LNCaP clone FGC (cell line): ENCODE measurements at regions not wholly inside any gene's neighbourhood (a gene's known extent, or its start where the extent isn't known, plus 50 kb on each side); places are given as distances from the start of the nearest gene placed in this dataset.
"Not testable (repeated sequence)": the region's sequence is repeated elsewhere in the genome, so short reads cannot be mapped to it uniquely, and the experiment has no call there.

Source experiments
- DNase-seq: peaks from one replicate; pipeline ENCODE4 v3.0.0-alpha.2; 2011; ENCODE audit warnings: low read depth
- H3K4me3 ChIP-seq: 2 replicates; pipeline ENCODE4 v1.5.1; 2011; ENCODE audit warnings: mild to moderate bottlenecking, low read depth, low read length, control low read depth
- TF ChIP-seq, protein P1 (sequence below): IDR thresholded peaks from 2 replicates; pipeline ENCODE4 v1.5.1; 2012; ENCODE audit warnings: mild to moderate bottlenecking; ENCODE audit not compliant: control insufficient read depth, insufficient read depth; ENCODE audit errors: extremely low read depth

DNA sequence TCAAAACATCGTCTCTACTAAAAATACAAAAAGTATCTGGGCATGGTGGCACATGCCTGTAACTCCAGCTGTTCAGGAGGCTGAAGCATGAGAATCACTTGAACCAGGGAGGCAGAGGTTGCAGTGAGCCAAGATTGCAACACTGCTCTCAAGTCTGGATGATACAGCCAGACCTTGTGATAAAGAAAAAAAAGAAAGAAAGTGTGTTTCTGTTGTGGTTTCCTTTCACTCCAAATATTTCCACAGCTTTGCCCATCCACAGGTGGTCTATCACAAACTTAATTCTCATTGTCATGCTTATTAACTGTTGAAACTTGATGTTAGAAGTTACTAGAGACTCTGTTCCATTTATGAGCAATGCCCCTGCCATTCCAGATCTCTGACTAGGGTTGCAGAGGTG lies 316.0 kb upstream of the SEMA3C start:
- TF ChIP-seq, protein P1, sequence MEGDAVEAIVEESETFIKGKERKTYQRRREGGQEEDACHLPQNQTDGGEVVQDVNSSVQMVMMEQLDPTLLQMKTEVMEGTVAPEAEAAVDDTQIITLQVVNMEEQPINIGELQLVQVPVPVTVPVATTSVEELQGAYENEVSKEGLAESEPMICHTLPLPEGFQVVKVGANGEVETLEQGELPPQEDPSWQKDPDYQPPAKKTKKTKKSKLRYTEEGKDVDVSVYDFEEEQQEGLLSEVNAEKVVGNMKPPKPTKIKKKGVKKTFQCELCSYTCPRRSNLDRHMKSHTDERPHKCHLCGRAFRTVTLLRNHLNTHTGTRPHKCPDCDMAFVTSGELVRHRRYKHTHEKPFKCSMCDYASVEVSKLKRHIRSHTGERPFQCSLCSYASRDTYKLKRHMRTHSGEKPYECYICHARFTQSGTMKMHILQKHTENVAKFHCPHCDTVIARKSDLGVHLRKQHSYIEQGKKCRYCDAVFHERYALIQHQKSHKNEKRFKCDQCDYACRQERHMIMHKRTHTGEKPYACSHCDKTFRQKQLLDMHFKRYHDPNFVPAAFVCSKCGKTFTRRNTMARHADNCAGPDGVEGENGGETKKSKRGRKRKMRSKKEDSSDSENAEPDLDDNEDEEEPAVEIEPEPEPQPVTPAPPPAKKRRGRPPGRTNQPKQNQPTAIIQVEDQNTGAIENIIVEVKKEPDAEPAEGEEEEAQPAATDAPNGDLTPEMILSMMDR: no peak
- no peak for DNase-seq
- no peak overlapping the region for H3K4me3 ChIP-seq

DNA sequence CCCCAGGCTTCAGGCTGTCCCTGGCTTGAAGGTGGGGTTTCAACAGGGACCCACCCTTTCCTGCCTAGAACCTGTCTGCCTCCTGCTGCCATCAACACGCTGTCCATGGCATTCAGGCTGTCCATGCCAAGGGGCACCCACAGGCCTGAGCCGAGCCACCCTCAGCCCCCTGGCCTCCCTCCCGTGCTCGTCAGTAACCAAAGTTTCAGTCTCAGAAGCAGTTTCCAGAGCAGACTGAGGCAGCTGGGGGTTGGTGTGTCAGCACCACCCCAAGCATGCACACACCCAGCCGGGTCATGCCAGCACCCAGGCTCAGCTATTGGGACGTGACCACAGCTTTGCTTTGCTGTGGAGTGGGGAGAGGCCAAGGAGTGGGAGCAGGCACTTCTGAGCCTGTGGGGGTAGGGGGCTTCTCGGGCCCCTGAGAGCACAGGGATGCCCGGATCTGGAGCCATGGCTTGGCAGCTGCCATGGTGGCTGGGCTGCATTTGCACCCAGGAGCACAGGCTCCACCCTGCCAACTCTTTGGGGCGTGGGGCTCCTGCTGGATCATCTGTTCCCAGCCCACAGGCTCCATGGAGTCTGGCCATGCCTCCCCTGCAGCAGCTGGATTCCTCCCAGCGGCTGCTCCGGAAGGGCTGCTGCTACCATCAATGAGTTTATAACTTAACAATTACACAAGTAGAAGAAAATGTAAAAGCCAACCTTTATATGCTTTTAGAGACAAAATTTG lies 314.5 kb upstream of the SEMA3C start:
- no peak for DNase-seq
- TF ChIP-seq, protein P1: no peak
- H3K4me3 ChIP-seq: no peak overlapping the region

GRCh38 chr7:81232084-81232799 lies 313.4 kb upstream of the SEMA3C start:
- no peak overlapping the region for H3K4me3 ChIP-seq
- DNase-seq: no peak
- TF ChIP-seq, protein P1: no peak

GRCh38 chr7:81231301-81231838 lies 312.5 kb upstream of the SEMA3C start:
- DNase-seq: no peak
- TF ChIP-seq, protein P1: no peak
- H3K4me3 ChIP-seq: no peak overlapping the region

- H3K4me3 ChIP-seq: no peak overlapping the region
- TF ChIP-seq, protein P1: no peak
- DNase-seq: no peak
Observed at GRCh38 chr7:81226234-81226633, 307.4 kb upstream of the SEMA3C start.

GRCh38 chr7:81222692-81223091 lies 303.8 kb upstream of the SEMA3C start:
- DNase-seq: not testable (repeated sequence)

GRCh38 chr7:81221527-81222217 lies 302.8 kb upstream of the SEMA3C start:
- no peak overlapping the region for H3K4me3 ChIP-seq
- TF ChIP-seq, protein P1: no peak
- no peak for DNase-seq

More at GRCh38 chr7:81222692-81223091, 303.8 kb upstream of the SEMA3C start:
- H3K4me3 ChIP-seq: not testable (repeated sequence)
